ENCODE measurements at regions not wholly inside any gene's neighbourhood (a gene's known extent, or its start where the extent isn't known, plus 50 kb on each side); places are given as distances from the start of the nearest gene placed in this dataset.

DNA sequence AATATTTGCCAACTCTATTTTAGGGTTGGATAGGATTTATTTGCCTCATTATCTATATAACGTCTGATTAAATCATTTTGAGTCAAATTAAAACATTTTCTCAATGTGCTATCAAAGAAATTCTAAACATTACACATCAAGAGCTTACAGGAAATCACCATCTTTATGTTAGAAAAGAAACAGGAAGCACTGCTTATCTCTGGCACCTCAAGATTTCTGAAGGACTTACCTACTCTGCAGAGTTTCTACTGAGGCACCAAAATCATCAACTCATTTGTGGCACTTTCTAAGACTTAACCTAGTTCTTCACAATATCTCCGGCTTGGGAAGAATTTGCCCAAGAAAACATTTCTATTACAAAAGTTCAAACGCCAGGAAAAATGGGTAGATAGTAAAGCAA lies 181.3 kb upstream of the EOMES start:
- H3K27ac ChIP-seq (ENCODE audit: low read depth, low read length): no peak overlapping the region
- H4K20me1 ChIP-seq (ENCODE audit: insufficient read depth, low read length): no peaks in the 10 kb centered on the region
- no peak overlapping the region for H2AFZ ChIP-seq (ENCODE audit: low read length)
- H3K79me2 ChIP-seq (ENCODE audit: insufficient read depth, low read length): no peaks in the 10 kb centered on the region
- TF ChIP-seq, protein P1, sequence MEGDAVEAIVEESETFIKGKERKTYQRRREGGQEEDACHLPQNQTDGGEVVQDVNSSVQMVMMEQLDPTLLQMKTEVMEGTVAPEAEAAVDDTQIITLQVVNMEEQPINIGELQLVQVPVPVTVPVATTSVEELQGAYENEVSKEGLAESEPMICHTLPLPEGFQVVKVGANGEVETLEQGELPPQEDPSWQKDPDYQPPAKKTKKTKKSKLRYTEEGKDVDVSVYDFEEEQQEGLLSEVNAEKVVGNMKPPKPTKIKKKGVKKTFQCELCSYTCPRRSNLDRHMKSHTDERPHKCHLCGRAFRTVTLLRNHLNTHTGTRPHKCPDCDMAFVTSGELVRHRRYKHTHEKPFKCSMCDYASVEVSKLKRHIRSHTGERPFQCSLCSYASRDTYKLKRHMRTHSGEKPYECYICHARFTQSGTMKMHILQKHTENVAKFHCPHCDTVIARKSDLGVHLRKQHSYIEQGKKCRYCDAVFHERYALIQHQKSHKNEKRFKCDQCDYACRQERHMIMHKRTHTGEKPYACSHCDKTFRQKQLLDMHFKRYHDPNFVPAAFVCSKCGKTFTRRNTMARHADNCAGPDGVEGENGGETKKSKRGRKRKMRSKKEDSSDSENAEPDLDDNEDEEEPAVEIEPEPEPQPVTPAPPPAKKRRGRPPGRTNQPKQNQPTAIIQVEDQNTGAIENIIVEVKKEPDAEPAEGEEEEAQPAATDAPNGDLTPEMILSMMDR (IDR thresholded peaks at IDR 0.05; ENCODE audit: extremely low read depth, low read depth, low read length): no peak
- no peak overlapping the region for H3K4me2 ChIP-seq (ENCODE audit: insufficient read depth, low read length)
- no peak for DNase-seq (ENCODE audit: insufficient read length, low spot score, missing footprints)
- no peaks in the 10 kb centered on the region for H3K27me3 ChIP-seq (ENCODE audit: insufficient read depth, low read length)
- H3K4me1 ChIP-seq (ENCODE audit: insufficient read depth, low read length): no peaks in the 10 kb centered on the region
- no peaks in the 10 kb centered on the region for H3K36me3 ChIP-seq (ENCODE audit: insufficient read depth, low read length)
- no peaks in the 10 kb centered on the region for H3K9me3 ChIP-seq (ENCODE audit: low read depth, low read length)
- no peak overlapping the region for H3K4me3 ChIP-seq (ENCODE audit: insufficient read depth, low read length)

DNA sequence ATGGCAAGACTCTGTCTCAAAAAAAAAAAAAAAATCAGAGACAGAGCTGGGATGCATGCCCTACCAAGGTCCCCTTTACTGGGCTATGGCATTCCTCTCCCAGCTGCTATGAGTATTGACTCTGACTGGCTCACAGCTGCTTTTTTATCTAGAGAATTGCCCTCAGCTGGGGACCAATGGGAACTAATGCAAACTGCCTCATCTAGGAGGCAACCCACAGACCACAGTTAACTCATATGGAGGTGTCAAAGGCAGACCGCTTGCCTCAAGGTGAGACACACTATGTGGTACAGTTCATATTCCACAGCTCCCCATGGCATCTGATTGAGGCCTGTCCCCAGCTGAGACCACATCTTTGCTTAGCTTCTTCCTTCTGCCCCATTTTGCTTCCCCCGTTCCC lies 183.5 kb upstream of the EOMES start:
- no peak overlapping the region for H3K27ac ChIP-seq (ENCODE audit: low read depth, low read length)
- no peak overlapping the region for H3K4me2 ChIP-seq (ENCODE audit: insufficient read depth, low read length)
- no peak overlapping the region for H3K4me3 ChIP-seq (ENCODE audit: insufficient read depth, low read length)
- no peaks in the 10 kb centered on the region for H4K20me1 ChIP-seq (ENCODE audit: insufficient read depth, low read length)
- TF ChIP-seq, protein P1 (IDR thresholded peaks at IDR 0.05; ENCODE audit: extremely low read depth, low read depth, low read length): no peak
- no peaks in the 10 kb centered on the region for H3K79me2 ChIP-seq (ENCODE audit: insufficient read depth, low read length)
- no peaks in the 10 kb centered on the region for H3K27me3 ChIP-seq (ENCODE audit: insufficient read depth, low read length)
- H3K9me3 ChIP-seq (ENCODE audit: low read depth, low read length): no peaks in the 10 kb centered on the region
- no peak overlapping the region for H2AFZ ChIP-seq (ENCODE audit: low read length)
- no peaks in the 10 kb centered on the region for H3K4me1 ChIP-seq (ENCODE audit: insufficient read depth, low read length)
- no peaks in the 10 kb centered on the region for H3K36me3 ChIP-seq (ENCODE audit: insufficient read depth, low read length)
- DNase-seq (ENCODE audit: insufficient read length, low spot score, missing footprints): no peak

GRCh38 chr3:27907148-27907547 lies 185.0 kb upstream of the EOMES start:
- H3K27ac ChIP-seq (ENCODE audit: low read depth, low read length): no peak overlapping the region
- H3K4me2 ChIP-seq (ENCODE audit: insufficient read depth, low read length): no peak overlapping the region
- H3K4me1 ChIP-seq (ENCODE audit: insufficient read depth, low read length): no peaks in the 10 kb centered on the region
- H3K9me3 ChIP-seq (ENCODE audit: low read depth, low read length): no peaks in the 10 kb centered on the region
- H4K20me1 ChIP-seq (ENCODE audit: insufficient read depth, low read length): no peaks in the 10 kb centered on the region
- no peak overlapping the region for H2AFZ ChIP-seq (ENCODE audit: low read length)
- TF ChIP-seq, protein P1 (IDR thresholded peaks at IDR 0.05; ENCODE audit: extremely low read depth, low read depth, low read length): no peak
- no peaks in the 10 kb centered on the region for H3K27me3 ChIP-seq (ENCODE audit: insufficient read depth, low read length)
- no peaks in the 10 kb centered on the region for H3K79me2 ChIP-seq (ENCODE audit: insufficient read depth, low read length)
- no peak overlapping the region for H3K4me3 ChIP-seq (ENCODE audit: insufficient read depth, low read length)
- no peak for DNase-seq (ENCODE audit: insufficient read length, low spot score, missing footprints)
- no peaks in the 10 kb centered on the region for H3K36me3 ChIP-seq (ENCODE audit: insufficient read depth, low read length)

DNA sequence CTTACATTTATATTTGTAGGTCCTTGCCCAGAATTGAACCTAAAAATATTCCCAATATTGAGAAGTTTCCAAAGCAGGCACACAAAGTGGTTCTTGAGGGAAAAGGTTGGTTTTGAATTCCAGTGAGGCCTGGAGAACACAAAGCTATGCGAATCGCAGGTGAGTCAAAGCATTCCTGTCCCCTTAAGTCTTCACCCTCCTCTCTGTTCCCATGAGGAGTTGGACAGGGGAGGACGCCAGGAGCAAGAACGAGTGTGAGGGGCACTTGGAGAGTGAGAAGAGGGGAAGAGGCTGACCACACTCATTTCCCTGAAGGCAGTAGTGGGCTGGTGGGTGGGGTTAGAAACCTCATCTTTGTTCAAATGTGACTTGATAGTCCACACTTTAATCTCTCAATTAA lies 185.8 kb upstream of the EOMES start:
- H3K27me3 ChIP-seq (ENCODE audit: insufficient read depth, low read length): no peaks in the 10 kb centered on the region
- H3K36me3 ChIP-seq (ENCODE audit: insufficient read depth, low read length): no peaks in the 10 kb centered on the region
- H3K9me3 ChIP-seq (ENCODE audit: low read depth, low read length): no peaks in the 10 kb centered on the region
- H3K4me1 ChIP-seq (ENCODE audit: insufficient read depth, low read length): no peaks in the 10 kb centered on the region
- H3K27ac ChIP-seq (ENCODE audit: low read depth, low read length): no peak overlapping the region
- no peak overlapping the region for H2AFZ ChIP-seq (ENCODE audit: low read length)
- TF ChIP-seq, protein P1 (IDR thresholded peaks at IDR 0.05; ENCODE audit: extremely low read depth, low read depth, low read length): no peak
- no peaks in the 10 kb centered on the region for H4K20me1 ChIP-seq (ENCODE audit: insufficient read depth, low read length)
- H3K4me3 ChIP-seq (ENCODE audit: insufficient read depth, low read length): no peak overlapping the region
- no peak overlapping the region for H3K4me2 ChIP-seq (ENCODE audit: insufficient read depth, low read length)
- H3K79me2 ChIP-seq (ENCODE audit: insufficient read depth, low read length): no peaks in the 10 kb centered on the region
- no peak for DNase-seq (ENCODE audit: insufficient read length, low spot score, missing footprints)
